Activated CD4-positive, alpha-beta T cell treated with anti-CD3 and anti-CD28 coated beads, Interleukin-2, Interleukin-6, amounts not matched to agents 100 ng/mL and 50 ng/mL, durations not matched to agents 16 hours and 8 hours (primary cell): ENCODE measurements at regions not wholly inside any gene's neighbourhood (a gene's known extent, or its start where the extent isn't known, plus 50 kb on each side); places are given as distances from the start of the nearest gene placed in this dataset.
A peak's percentile ranks its signal among the peaks of the same experiment; 100 is the strongest.

Source experiments
- DNase-seq: peaks from one replicate; pipeline ENCODE4 v3.0.0-alpha.2; 2020

- no peak for DNase-seq
Observed at GRCh38 chr2:45172142-45172541, 162.9 kb upstream of the SIX2 start.

GRCh38 chr2:45171136-45171501, 161.9 kb upstream of the SIX2 start:
- no peak for DNase-seq

GRCh38 chr2:45170191-45171135, 161.2 kb upstream of the SIX2 start:
- DNase-seq, result no peak

- DNase-seq, result peak; percentile 1
Observed at GRCh38 chr2:45169339-45170190, 160.3 kb upstream of the SIX2 start.

GRCh38 chr2:45168711-45169338, 159.6 kb upstream of the SIX2 start:
- peak; percentile 5 for DNase-seq

- DNase-seq, result no peak
Observed at GRCh38 chr2:45167920-45168629, 158.8 kb upstream of the SIX2 start.

GRCh38 chr2:45166229-45166890, 157.1 kb upstream of the SIX2 start:
- DNase-seq, result no peak

- no peak for DNase-seq
Observed at GRCh38 chr2:45162711-45163110, 153.5 kb upstream of the SIX2 start.

GRCh38 chr2:45156605-45157004, 147.4 kb upstream of the SIX2 start:
- DNase-seq, result no peak

GRCh38 chr2:45154606-45155155, 145.4 kb upstream of the SIX2 start:
- DNase-seq, result no peak

GRCh38 chr2:45154144-45154543, 144.9 kb upstream of the SIX2 start:
- no peak for DNase-seq

GRCh38 chr2:45153121-45153520, 143.9 kb upstream of the SIX2 start:
- DNase-seq, result no peak

- DNase-seq, result no peak
Observed at GRCh38 chr2:45152691-45153090, 143.4 kb upstream of the SIX2 start.

GRCh38 chr2:45145073-45145899, 136.0 kb upstream of the SIX2 start:
- DNase-seq, result no peak

- no peak for DNase-seq
Observed at GRCh38 chr2:45141883-45142866, 132.9 kb upstream of the SIX2 start.

GRCh38 chr2:45140675-45141074, 131.4 kb upstream of the SIX2 start:
- no peak for DNase-seq

GRCh38 chr2:45138904-45139303, 129.7 kb upstream of the SIX2 start:
- no peak for DNase-seq

GRCh38 chr2:45137966-45138695, 128.9 kb upstream of the SIX2 start:
- DNase-seq, result no peak

GRCh38 chr2:45134726-45135125, 125.5 kb upstream of the SIX2 start:
- no peak for DNase-seq
